ENCODE measurements at regions not wholly inside any gene's neighbourhood (a gene's known extent, or its start where the extent isn't known, plus 50 kb on each side); places are given as distances from the start of the nearest gene placed in this dataset.
"Not testable (repeated sequence)": the region's sequence is repeated elsewhere in the genome, so short reads cannot be mapped to it uniquely, and the experiment has no call there.

GRCh38 chr11:37322333-37323194 lies 724.5 kb upstream of the RAG2 start:
- no peak for DNase-seq (ENCODE audit: low read depth)

- no peak for DNase-seq (ENCODE audit: low read depth)
These were observed 722.9 kb upstream of the RAG2 start for GRCh38 chr11:37320921-37321320.

DNA sequence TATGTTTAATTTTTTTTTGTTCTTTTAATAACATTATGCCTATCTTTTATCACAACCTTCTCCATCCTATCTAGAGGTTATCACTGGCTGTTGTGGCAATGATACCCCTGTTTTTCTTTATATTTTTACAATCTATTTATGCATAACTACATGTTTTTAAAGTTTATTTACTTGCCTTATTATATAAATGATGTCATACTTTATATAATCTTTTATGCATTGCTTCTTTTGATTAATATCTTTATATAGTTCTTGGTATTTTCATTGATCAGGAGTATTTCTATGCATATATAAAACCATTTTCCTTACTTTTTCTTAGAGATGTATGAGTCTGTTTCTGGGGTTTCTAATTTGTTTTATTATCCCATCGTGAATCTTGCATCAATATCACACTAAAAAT lies 719.8 kb upstream of the RAG2 start:
- DNase-seq (ENCODE audit: low read depth): no peak

DNA sequence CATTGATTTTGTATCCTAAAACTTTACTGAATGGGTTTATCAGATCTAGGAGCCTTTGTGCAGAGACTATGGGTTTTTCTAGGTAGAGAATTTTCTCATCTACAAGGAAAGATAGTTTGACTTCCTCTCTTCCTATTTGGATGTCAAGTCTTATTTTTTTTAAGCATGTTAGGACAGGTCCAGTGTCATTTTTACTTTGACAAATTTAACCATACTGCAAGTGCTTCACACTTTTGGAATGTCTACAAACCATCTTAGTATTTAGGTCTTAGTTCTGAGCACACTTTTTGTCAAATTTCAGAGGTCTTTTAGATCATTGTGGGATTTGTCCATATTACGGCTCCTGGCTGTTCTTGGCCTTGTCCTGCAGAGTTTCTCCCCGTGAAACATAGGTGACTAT lies 715.2 kb upstream of the RAG2 start:
- DNase-seq (ENCODE audit: low read depth): no peak

GRCh38 chr11:37306563-37306962 lies 708.5 kb upstream of the RAG2 start:
- no peak for DNase-seq (ENCODE audit: low read depth)

GRCh38 chr11:37301405-37301804 lies 703.4 kb upstream of the RAG2 start:
- DNase-seq (ENCODE audit: low read depth): not testable (repeated sequence)

- no peak for DNase-seq (ENCODE audit: low read depth)
These were observed 700.1 kb upstream of the RAG2 start for GRCh38 chr11:37298173-37298572.

DNA sequence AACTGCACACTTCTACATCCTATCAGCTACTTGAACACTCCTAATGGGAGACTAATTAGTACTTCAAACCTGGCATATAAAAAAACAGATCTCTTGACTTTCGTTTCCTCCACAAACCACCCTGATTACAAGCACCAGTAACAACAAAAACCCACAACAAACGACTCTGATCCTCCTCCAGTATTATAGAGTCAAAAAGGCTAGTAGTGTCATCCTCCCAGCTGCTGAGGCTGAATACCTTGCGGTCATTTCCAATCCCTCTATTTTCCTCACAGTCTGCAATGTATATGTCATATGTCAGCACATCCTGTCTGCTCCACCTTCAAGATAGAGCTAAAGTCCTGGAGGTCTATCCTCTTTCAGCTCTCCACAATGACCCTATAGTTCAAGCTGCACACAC lies 688.9 kb upstream of the RAG2 start:
- no peak for DNase-seq (ENCODE audit: low read depth)

GRCh38 chr11:37282367-37282766 lies 684.3 kb upstream of the RAG2 start:
- no peak for DNase-seq (ENCODE audit: low read depth)

- no peak for DNase-seq (ENCODE audit: low read depth)
These were observed 682.2 kb upstream of the RAG2 start for GRCh38 chr11:37280200-37280599.

DNA sequence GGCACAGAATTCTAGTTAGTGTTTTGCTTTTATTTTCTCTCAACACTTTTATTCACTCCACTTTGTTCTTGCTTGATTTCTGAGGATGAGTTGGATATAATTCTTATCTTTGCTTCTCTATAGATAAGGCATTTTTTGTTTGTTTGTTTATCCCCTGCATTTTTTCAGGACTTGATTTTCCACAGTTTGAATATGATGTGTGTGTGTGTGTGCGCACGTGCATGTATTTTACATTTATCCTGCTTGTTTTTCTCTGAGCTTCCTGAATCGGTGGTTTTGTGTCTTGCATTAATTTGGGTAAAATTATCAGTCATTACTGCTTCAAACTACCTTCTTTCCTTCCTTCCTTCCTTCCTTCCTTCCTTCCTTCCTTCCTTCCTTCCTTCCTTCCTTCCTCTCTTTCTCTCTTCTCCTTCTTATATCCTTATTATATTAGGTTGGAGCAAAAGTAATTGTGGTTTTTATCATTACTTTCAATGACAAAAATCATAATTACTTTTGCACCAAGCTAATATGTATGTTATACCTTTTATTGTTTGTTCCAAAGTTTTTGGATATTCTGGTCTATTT lies 679.9 kb upstream of the RAG2 start:
- no peak for DNase-seq (ENCODE audit: low read depth)

DNA sequence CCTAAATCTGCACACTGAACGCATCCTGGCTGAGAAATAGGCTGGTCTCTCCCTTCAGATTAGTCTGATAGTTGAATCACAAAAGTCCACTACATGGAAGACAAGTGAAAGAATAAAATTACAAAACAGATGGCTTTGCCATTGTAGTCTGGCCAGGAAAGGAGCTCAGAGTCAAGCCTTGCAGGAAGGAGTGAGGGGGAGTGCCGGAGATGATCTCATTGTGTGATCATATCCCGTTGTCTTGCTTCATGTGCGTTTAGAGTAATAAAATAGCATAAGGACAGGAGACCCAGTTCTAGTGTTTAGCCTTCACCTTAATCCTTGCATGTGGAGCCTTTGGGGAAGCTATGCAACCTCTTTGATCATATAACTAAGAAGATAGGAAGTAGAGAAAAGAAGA lies 666.7 kb upstream of the RAG2 start:
- DNase-seq (ENCODE audit: low read depth): no peak

DNA sequence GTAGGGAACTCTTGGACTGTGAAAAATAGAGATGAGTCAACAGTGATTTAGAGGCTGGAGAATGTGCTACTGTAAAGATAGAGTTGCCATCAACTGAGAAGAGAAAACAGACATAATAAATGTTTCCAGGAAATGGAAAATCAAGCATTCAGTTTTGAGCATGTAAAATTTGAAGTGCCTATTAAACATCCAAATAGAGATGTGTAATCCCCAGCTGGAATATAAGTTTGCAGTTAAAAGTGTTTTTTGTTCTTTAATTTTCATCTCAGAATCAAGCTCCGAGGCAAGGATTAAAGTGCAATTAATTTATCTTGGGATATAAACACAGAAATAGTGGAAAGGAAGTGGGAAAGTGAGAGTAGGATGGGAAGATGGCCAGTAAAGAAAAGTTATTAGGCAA lies 666.0 kb upstream of the RAG2 start:
- DNase-seq (ENCODE audit: low read depth): no peak

GRCh38 chr11:37263467-37263866 lies 665.4 kb upstream of the RAG2 start:
- not testable (repeated sequence) for DNase-seq (ENCODE audit: low read depth)

- DNase-seq (ENCODE audit: low read depth): no peak
These were observed 661.7 kb upstream of the RAG2 start for GRCh38 chr11:37259734-37260133.

DNA sequence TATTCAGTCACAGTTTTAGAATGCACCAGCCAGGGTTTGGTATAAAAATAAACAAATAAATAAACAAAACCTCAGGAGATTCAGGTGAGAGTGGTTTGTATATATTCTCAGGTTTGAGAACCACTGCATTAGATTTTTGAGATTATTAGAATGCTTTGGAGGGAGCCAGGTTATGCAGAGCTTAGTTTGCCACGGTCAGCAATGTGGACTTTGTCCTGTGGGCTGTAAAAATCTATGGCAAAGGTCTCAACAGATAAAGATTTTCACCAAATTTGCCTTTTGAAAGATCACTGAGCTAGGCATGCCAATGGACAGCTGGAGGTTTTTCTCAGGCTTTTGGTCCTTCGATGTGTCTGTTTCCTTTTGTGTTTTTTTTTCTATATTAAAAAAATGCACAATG lies 650.1 kb upstream of the RAG2 start:
- no peak for DNase-seq (ENCODE audit: low read depth)

- DNase-seq (ENCODE audit: low read depth): not testable (repeated sequence)
These were observed 648.1 kb upstream of the RAG2 start for GRCh38 chr11:37246092-37246491.

DNA sequence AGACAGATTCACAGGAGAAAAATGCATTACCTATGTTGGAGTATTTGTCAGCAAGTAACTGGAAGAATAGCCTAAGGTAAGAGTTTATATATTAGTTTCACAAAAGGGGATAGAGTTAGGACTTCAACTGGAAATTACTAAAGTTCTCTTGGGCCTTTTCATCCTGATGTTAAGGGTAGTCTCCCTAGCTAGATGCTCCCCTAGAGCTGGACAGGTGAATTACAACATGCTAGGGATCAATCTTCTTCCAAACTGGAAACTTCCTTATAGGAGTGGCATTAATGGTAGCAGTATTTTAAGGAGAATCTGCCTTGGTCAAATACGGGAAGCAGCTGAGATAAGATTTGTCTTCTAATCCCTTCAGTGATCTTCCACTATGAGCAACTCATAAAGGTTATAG lies 632.8 kb upstream of the RAG2 start:
- no peak for DNase-seq (ENCODE audit: low read depth)

DNA sequence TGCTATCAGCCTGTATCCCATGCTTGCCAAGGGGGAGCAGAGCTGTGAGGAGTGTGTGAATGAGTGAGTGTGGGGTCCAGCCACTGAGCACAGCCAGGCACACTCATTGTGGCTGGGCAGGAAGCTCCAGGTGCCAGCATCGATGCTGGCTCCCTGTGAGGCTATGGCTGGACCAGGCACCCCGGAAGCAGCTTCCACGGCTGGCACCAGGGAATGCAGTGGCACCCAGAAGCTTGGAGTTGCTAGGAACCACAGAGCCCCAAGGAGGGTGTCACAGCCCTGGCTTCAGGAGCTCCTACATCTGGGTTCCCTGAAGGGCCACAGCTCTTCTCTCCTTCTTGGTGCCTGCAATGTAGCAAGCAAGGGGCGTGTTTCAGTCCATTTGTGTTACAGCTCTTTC lies 625.9 kb upstream of the RAG2 start:
- DNase-seq (ENCODE audit: low read depth): no peak

- no peak for DNase-seq (ENCODE audit: low read depth)
These were observed 605.0 kb upstream of the RAG2 start for GRCh38 chr11:37203006-37203405.

DNA sequence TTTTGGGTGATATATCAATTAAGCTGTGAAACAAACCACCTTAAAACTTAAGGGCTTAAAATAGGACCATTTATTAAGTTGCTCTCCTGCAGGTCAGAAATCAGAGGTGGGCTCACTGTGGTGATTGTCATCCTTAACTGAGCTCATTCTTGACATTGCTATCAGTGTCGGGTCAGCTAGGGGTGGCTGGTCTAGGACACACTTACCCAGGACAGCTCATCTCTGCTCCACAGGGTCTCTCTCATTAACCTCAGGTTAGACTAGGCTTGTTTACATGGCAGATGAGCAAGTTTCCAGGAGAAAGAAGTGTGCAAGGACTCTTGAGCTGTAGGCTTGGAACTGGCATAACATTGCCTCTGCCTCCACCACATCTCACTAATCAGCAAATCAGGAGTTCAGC lies 601.0 kb upstream of the RAG2 start:
- no peak for DNase-seq (ENCODE audit: low read depth)

- no peak for DNase-seq (ENCODE audit: low read depth)
These were observed 586.3 kb upstream of the RAG2 start for GRCh38 chr11:37184326-37184725.

GRCh38 chr11:37182031-37182430 lies 584.0 kb upstream of the RAG2 start:
- no peak for DNase-seq (ENCODE audit: low read depth)

DNA sequence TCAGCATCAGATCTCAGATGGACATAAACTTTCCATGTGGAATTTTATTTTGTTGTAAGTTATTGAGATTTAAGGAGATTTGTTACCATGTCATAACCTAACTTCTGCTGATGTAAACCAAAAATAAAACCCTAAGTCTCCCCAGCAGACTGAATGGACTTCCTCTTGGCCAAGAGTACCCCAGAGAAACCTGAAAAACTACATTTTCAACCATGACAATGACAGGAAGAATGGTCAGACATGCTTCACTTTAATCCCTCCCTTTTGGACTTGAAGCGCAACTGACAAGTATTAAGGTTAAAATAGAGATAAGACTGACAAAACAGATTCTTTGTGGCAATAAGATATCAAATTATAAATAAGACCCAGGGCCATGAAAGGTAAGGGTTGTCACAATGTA lies 579.7 kb upstream of the RAG2 start:
- no peak for DNase-seq (ENCODE audit: low read depth)

All from T-helper 22 cell (primary cell).